NCI-H526 treated with DMSO at 0.1 percent for 48 hours (cell line): ENCODE measurements at regions not wholly inside any gene's neighbourhood (a gene's known extent, or its start where the extent isn't known, plus 50 kb on each side); places are given as distances from the start of the nearest gene placed in this dataset.
"Not testable (repeated sequence)": the region's sequence is repeated elsewhere in the genome, so short reads cannot be mapped to it uniquely, and the experiment has no call there.

ENCODE experiments used
- DNase-seq: peaks from one replicate; lab custom pipeline; 2025; lab: John Stamatoyannopoulos, UW

DNA sequence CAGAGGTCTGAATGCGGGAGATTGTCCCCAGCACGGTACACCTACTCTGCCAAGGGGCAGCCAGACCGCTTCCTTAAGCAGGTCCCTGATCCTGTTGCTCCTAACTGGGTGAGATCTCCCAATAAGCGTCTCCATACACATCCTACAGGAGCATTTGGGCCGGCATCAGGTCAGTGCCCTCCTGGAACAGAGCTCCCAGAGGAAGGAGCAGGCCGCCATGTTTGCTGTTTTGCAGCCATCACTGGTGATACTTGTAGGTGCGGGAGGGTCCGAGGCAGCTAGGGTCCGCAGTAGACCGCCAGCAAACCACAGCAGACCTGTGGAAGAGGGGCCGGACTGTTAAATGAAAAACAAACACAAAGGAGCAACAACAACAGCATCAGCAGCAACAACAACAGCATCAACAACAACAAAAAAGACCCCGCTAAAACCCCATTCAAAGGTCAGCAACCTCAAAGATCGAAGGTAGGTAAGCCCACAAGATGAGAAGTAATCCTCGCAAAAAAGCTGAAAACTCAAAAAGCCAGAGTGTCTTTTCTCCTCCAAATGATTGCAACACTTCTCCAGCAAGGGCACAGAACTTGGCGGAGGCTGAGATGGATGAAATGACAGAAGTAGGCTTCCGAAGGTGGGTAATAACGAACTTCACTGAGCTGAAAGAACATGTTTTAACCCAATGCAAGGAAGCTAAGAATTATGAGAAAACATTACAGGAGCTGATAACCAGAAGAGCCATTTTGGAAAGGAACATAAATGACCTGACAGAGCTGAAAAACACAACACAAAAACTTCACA lies 79.0 kb upstream of the CDH7 start:
- DNase-seq = no peak

DNA sequence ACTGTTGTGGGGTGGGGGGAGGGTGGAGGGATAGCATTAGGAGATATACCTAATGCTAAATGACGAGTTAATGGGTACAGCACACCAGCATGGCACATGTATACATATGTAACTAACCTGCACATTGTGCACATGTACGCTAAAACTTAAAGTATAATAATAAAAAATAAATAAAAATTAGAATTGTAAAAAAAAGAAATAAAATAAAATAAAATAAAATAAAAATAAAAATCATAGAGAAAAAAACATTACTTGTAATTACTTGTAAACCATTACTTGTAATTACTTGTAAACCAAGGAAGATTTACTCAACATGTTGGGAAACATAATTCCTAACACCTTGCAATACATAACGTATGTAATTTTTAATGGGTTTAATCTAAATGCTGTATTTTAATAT lies 80.7 kb upstream of the CDH7 start:
- DNase-seq = not testable (repeated sequence)

DNA sequence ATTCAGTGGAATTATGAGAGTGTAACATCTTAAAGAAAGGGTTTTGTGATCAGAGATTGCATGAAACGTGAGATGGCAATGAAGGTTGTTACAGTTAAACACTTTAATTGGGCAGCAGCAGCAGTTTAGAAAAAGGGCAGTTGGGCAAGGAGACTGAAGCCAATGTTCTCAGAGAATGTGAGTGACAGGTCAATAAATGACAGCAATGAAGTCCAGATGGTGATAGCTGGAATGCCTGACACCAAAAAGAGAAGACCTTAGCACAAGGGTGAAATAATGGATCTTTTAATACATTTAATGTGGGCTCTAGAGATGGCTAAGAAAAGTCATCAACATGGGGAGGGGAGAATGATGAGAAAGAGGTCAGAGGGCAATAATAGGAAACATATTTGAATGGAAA lies 89.4 kb upstream of the CDH7 start:
- no peak for DNase-seq

DNA sequence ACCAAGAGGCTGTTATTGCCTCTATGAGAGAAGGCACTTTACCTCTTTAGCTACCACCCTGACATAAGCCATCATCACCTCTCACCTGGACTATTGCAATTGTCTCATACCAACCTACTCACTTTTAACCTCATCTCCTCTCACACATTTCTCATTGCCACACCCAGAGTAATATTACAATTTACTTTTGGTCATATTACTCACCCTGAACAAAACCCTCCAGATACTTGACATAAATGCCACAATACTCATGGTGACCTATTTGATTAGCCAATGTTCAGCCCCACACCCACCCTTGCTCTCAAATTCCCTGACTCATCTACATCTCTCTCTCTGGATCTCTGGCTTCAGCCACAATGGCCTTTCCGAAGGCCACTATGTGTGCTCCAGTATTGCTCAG lies 90.9 kb upstream of the CDH7 start:
- no peak for DNase-seq

GRCh38 chr18:65659312-65659711 lies 91.5 kb upstream of the CDH7 start:
- DNase-seq = no peak

DNA sequence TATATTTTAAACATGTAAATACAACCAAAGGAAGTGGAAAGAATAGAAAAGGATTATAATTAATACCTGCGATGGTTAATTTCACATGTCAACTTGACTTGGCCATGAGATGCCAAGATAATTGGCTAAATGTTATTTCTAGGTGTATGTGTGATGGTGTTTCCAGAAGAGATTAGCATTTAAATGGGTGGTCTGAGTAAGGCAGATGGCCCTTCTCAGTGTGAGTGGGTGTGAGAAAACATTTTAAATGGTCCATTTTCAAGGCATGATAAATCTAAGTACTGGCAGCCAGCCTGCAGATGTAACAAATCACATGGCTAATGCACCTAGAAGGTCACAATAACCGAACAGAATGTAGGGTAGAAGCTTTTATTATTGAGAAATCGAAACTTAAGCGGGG lies 99.6 kb upstream of the CDH7 start:
- no peak for DNase-seq

DNA sequence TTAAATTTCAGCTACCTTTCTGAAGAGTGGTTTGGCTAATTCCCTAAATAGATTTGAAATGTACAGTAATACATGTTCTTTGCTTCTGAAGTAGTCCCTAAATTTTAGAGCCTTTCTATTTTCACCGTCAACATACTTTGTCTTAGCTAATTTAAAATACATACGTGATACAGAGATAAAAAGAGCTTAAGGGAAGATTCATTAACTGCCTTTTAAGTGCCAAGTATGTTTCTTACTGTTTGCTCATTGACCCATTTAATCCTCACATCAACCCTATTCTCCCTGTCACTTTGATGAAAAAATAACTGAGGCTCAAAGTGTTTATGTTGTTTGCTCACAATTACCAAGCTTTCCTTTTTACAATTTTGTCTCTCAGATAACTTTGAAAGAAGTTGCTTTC lies 118.6 kb upstream of the CDH7 start:
- DNase-seq = no peak

DNA sequence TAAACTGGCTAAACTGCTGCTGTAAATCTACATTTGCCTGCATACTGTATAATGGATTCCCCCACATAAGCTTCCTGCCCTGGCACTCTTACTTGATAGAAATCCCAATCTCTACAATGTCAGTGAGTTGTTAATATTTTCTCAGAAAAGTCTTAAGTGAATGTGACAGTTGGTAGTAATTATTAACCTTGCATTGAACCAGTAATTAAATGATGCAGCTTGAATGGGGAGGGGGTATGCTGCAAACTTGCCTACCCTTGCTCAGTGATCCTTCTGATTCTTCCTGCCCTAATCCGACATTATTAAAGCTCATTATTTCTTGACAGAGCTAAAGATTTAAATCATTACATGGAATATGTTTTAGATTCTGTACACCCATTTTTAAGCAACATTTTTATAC lies 119.0 kb upstream of the CDH7 start:
- DNase-seq = no peak

- no peak for DNase-seq
These were observed 122.4 kb upstream of the CDH7 start for GRCh38 chr18:65628390-65628789.

GRCh38 chr18:65623676-65624075 lies 127.1 kb upstream of the CDH7 start:
- DNase-seq = no peak

- no peak for DNase-seq
These were observed 128.4 kb upstream of the CDH7 start for GRCh38 chr18:65622436-65622835.

DNA sequence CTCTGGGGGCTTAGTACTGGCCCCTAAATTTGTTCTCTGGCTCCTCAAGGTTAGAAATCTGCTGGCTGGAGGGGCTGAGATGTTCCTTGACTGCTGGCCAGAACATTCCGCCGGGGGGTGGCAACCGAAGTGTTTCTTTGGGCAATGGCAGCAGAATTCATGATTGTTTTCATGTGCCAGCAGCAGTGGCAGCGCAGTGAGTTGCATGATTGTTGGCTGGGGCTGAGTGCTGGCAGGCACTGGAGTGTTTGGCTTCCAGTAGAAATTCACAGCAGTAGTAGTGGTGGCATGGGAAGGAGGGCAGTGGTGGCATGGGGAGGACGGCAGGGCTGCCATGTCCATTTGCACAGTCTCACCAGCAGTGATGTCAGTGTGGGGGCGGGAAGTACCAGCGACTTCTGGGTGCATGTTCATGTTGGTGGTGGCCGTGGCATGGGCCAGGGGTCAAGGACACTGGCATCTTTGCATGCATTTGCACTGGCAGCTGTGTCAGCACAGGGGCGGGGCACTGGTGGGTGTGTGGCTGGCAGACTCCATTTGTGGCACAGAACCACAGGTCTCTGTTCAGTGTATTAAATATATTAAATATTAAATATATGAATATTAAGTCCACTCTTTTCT lies 130.6 kb upstream of the CDH7 start:
- DNase-seq = no peak

- no peak for DNase-seq
These were observed 139.9 kb upstream of the CDH7 start for GRCh38 chr18:65610939-65611338.

DNA sequence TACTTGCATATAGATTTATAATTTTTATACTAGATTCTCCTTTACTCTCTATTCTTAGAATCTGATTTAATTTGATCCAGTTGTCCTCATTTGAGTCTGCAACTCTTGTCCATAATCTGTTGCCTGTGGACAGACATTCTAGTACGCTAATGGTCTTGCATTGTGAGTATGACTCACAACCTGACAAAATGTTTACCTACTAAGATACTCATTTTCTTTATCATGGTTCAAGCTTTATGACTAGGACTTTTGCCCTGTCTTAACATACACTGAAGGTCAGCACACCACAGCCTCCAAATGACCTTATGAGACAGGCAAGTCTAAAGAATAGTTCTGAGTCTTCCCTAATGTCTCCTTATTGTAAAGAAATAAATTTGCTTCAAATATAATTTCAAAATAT lies 142.3 kb upstream of the CDH7 start:
- DNase-seq = no peak

- no peak for DNase-seq
These were observed 143.7 kb upstream of the CDH7 start for GRCh38 chr18:65607161-65607560.

- DNase-seq = no peak
These were observed 144.2 kb upstream of the CDH7 start for GRCh38 chr18:65606551-65607130.

- not testable (repeated sequence) for DNase-seq
These were observed 145.5 kb upstream of the CDH7 start for GRCh38 chr18:65605352-65605751.

GRCh38 chr18:65601775-65602174 lies 149.0 kb upstream of the CDH7 start:
- no peak for DNase-seq

GRCh38 chr18:65592435-65592834 lies 158.4 kb upstream of the CDH7 start:
- DNase-seq = no peak

GRCh38 chr18:65587491-65587890 lies 163.3 kb upstream of the CDH7 start:
- DNase-seq = no peak

DNA sequence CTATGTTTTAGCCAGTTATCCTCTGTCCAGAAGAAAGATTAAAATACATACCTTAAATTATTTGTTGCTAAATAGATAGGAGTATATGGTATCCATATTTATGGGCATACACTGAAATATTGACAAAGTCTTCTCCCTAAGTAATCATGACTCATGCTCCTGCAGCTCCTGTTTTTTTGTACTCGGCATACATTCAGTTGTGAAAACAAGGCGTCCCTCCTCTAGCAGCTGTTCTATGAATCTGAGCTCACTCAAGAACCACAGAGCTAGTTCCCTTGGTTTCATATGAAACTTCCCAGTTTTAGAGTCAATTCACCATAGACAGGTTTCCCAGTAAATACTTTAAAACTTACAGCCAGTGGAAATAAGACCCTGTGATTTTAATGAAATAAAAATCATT lies 168.7 kb upstream of the CDH7 start:
- not testable (repeated sequence) for DNase-seq

DNA sequence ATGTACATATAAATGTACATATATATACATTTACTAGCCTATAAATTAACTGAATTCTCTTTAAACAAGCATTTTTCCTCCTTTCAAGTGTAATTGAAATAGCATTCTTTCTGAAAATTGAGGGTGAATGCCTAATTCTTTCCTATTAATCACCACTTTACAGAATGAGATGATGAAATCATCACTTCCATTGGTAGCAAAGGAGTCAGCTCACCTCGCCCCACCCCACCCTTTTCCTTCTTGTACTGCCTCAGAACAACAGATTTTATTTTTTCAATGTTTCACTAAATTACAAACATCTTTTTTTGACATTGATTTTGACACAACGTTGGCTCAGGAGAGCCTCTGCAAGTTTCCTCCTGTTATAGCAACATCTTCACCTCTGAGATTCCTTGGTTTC lies 181.9 kb upstream of the CDH7 start:
- no peak for DNase-seq

- peak; percentile 3 for DNase-seq
These were observed 183.4 kb upstream of the CDH7 start for GRCh38 chr18:65567372-65567771.

DNA sequence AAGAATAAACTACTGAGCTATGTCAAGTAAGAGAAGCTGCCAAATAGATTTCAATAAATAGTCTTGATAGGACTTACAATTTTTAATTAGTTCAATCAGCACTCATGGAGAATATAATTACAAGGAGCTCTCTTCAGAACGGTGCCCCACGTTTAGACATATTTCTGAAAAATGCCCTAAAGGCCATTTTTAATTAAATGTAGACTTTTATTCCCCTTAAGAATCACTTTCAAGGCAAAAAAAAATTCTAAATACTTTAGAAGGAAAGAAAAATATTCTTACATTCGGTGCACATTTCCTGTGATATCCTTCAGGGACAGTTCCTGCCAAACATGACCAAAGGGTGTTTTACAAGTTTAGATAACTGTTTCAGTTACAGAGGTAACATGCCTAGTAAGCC lies 202.5 kb upstream of the CDH7 start:
- DNase-seq = no peak
